SK-N-SH (cell line): ENCODE measurements at regions not wholly inside any gene's neighbourhood (a gene's known extent, or its start where the extent isn't known, plus 50 kb on each side); places are given as distances from the start of the nearest gene placed in this dataset.
"Not testable (repeated sequence)": the region's sequence is repeated elsewhere in the genome, so short reads cannot be mapped to it uniquely, and the experiment has no call there.

Experiments used
- CTCF ChIA-PET: fragments of 300-600, 350-600 bp; formaldehyde crosslinking; extraction: SDS; loops from one replicate; lab custom pipeline; 2021; lab: Yijun Ruan, JAX
- POLR2A ChIA-PET: fragments of 350-600 bp; sonication (Branson Sonifier 250); formaldehyde crosslinking; extraction: SDS; loops from one replicate; lab custom pipeline; 2020; ENCODE audit warnings: antibody characterized with exemption, inconsistent platforms; lab: Yijun Ruan, JAX
- DNase-seq: peaks from one replicate; pipeline ENCODE4 v3.0.0; 2012
- H2AFZ ChIP-seq: fragments of 200-600 bp; sonication (generic); 2 replicates; pipeline ENCODE4 v1.8.1; 2016; ENCODE audit warnings: antibody characterized with exemption, mild to moderate bottlenecking, low read depth
- H3F3A ChIP-seq: fragments of 200-600 bp; sonication (generic); replicated peaks from 2 replicates; pipeline ENCODE3; 2016; ENCODE audit warnings: antibody characterized with exemption, mild to moderate bottlenecking; ENCODE audit not compliant: insufficient read depth
- H3K27ac ChIP-seq, 2 experiments: fragments of 200-500 bp in 1 of 2; fragments of 200-600 bp in 1 of 2; sonication (Bioruptor generic) in 1 of 2; sonication (generic), shearing (Covaris generic) in 1 of 2; 2 replicates each; pipeline versions ENCODE4 v1.5.1 to v1.6.1; 2014 to 2016; ENCODE audit warnings: low read depth in 2 of 2, inconsistent platforms in 1 of 2, low read length in 1 of 2, mild to moderate bottlenecking in 1 of 2, mixed read lengths in 1 of 2
- H3K27me3 ChIP-seq: fragments of 200-600 bp; sonication (generic), shearing (Covaris generic); 2 replicates; pipeline ENCODE4 v1.6.1; 2016; ENCODE audit warnings: mixed run types; ENCODE audit not compliant: insufficient read depth
- H3K36me3 ChIP-seq, 2 experiments: fragments of 200-500 bp in 1 of 2; fragments of 200-600 bp in 1 of 2; sonication (Bioruptor generic) in 1 of 2; sonication (generic) in 1 of 2; replicated peaks in 1 of 2; 2 replicates each; pipeline versions ENCODE3 to v1.5.1; 2014 to 2016; ENCODE audit warnings: low read length in 1 of 2, mild to moderate bottlenecking in 1 of 2; ENCODE audit not compliant: insufficient read depth in 2 of 2, control insufficient read depth in 1 of 2
- H3K4me1 ChIP-seq, 2 experiments: fragments of 200-500 bp in 1 of 2; fragments of 200-600 bp in 1 of 2; sonication (Bioruptor generic) in 1 of 2; sonication (generic), shearing (Covaris generic) in 1 of 2; 2 replicates each; pipeline versions ENCODE4 v1.5.1 to v1.6.1; 2014 to 2016; ENCODE audit warnings: low read depth in 1 of 2, low read length in 1 of 2, mixed run types in 1 of 2; ENCODE audit not compliant: insufficient read depth in 2 of 2, control insufficient read depth in 1 of 2
- H3K4me2 ChIP-seq: fragments of 200-600 bp; sonication (generic), shearing (Covaris generic); 2 replicates; pipeline ENCODE4 v1.6.1; 2017; ENCODE audit warnings: mixed run types
- H3K4me3 ChIP-seq, 2 experiments: fragments of 200-500 bp in 1 of 2; fragments of 200-600 bp in 1 of 2; sonication (Bioruptor generic) in 1 of 2; sonication (generic), shearing (Covaris generic) in 1 of 2; 2 replicates each; pipeline versions ENCODE4 v1.5.1 to v1.8.1; 2014 to 2016; ENCODE audit warnings: low read depth in 2 of 2, inconsistent platforms in 1 of 2, low read length in 1 of 2, mild to moderate bottlenecking in 1 of 2, mixed read lengths in 1 of 2, moderate library complexity in 1 of 2
- H3K79me2 ChIP-seq: fragments of 200-600 bp; sonication (generic); 2 replicates; pipeline ENCODE4 v1.8.1; 2017; ENCODE audit warnings: mild to moderate bottlenecking; ENCODE audit not compliant: insufficient read depth
- H3K9ac ChIP-seq: fragments of 200-600 bp; sonication (generic); 2 replicates; pipeline ENCODE4 v1.6.1; 2017; ENCODE audit warnings: mixed run types
- H3K9me2 ChIP-seq: fragments of 200-600 bp; sonication (generic); 2 replicates; pipeline ENCODE4 v1.6.1; 2017; ENCODE audit warnings: mixed run types
- H3K9me3 ChIP-seq: fragments of 200-600 bp; sonication (generic); 2 replicates; pipeline ENCODE4 v1.6.1; 2017; ENCODE audit warnings: mixed run types, mild to moderate bottlenecking, moderate library complexity
- H4K20me1 ChIP-seq: fragments of 200-600 bp; sonication (generic); 2 replicates; pipeline ENCODE4 v1.6.1; 2017; ENCODE audit warnings: mild to moderate bottlenecking, mixed run types; ENCODE audit not compliant: insufficient read depth
- WGBS: methylation state at CpG from one replicate; pipeline ENCODE4 v1.1.6; 2017; ENCODE audit warnings: low lambda C conversion rate; 5-methylcytosine and 5-hydroxymethylcytosine counted together

DNA sequence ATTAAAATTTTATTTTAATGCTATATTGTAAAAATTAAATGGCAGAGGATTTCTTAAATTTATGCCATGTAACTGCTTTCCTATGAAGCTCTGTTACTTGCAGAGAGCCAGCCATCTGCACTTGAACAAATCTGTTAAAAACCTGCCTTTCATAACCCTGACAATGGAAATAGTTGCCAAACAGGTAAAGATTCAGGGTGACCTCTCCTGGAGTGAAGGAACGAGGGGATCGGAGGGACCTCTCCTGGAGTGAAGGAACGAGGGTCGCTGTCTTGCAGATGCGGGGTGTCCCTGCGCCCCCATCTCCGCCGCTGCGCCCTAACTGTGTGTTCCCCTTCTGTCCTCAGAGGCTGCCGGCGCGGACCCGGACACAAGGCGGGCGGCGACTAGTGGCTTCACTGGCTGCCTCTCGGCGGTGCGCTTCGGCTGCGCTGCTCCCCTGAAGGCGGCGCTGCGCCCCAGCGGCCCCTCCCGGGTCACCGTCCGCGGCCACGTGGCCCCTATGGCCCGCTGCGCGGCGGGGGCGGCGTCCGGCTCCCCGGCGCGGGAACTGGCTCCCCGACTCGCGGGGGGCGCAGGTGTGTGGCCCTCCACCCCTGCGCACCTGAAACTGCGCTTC is 295.9 kb upstream of the SPATA31A3 start:
- WGBS = no CpG with 5 or more reads among the region's 46 CpGs
- H3F3A ChIP-seq, H3K4me3 ChIP-seq, H3K4me1 ChIP-seq, H3K9ac ChIP-seq, CTCF ChIA-PET, H3K9me3 ChIP-seq, H3K4me2 ChIP-seq, H3K79me2 ChIP-seq, H3K36me3 ChIP-seq, H3K9me2 ChIP-seq, DNase-seq, POLR2A ChIA-PET, H2AFZ ChIP-seq, H3K27ac ChIP-seq, H3K27me3 ChIP-seq, H4K20me1 ChIP-seq: not testable (repeated sequence)

DNA sequence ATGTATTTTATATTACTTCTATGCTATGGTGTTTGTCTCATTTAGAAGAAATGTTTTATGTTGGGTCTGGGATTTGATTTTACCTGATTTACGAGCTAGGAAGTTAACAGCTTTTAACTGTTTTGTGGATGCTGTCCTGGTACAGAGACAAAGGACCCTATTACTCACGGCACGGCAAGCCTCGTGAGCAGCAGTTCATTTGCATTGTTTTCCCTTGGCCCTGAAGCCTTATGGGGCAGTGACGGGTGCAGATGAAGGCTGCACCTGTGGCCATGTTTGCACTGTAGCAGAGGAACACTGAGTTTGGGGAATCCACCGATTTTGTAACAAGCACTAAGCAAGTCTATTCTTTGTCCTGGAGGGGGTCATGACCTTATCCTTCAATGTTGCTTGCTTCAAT is 291.9 kb upstream of the SPATA31A3 start:
- CTCF ChIA-PET, H3K4me2 ChIP-seq, H3F3A ChIP-seq, H3K4me1 ChIP-seq, POLR2A ChIA-PET, H3K9me2 ChIP-seq, H3K27me3 ChIP-seq, H4K20me1 ChIP-seq, H3K4me3 ChIP-seq, H3K27ac ChIP-seq, H3K36me3 ChIP-seq, H3K9me3 ChIP-seq, H3K9ac ChIP-seq, H3K79me2 ChIP-seq, H2AFZ ChIP-seq, DNase-seq: not testable (repeated sequence)
- WGBS = no CpG with 5 or more reads among the region's 6 CpGs

DNA sequence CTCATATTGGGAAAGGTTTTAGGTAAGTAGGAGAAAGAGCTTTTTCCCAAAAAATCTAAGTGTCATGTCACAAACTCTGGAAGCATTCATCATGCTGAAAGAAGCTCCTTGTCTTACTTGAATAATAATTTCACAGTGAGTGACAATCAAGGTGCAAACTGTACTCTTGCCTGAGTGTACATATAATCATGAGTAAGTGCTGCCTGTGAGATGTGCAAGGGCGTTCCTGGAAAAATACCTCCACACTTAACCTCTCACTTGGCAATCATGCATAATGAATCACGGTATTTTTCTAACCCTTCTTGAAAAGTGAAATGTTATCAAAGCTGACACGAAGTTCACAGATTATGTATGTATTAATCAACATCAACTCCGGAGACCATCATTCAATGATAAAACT is 289.2 kb upstream of the SPATA31A3 start:
- H3K9me2 ChIP-seq, H3K4me1 ChIP-seq, H4K20me1 ChIP-seq, POLR2A ChIA-PET, H2AFZ ChIP-seq, H3K4me2 ChIP-seq, H3K9me3 ChIP-seq, H3F3A ChIP-seq, H3K9ac ChIP-seq, H3K36me3 ChIP-seq, CTCF ChIA-PET, H3K79me2 ChIP-seq, H3K27ac ChIP-seq, H3K27me3 ChIP-seq, H3K4me3 ChIP-seq, DNase-seq: not testable (repeated sequence)
- no CpG with 5 or more reads among the region's 4 CpGs for WGBS

DNA sequence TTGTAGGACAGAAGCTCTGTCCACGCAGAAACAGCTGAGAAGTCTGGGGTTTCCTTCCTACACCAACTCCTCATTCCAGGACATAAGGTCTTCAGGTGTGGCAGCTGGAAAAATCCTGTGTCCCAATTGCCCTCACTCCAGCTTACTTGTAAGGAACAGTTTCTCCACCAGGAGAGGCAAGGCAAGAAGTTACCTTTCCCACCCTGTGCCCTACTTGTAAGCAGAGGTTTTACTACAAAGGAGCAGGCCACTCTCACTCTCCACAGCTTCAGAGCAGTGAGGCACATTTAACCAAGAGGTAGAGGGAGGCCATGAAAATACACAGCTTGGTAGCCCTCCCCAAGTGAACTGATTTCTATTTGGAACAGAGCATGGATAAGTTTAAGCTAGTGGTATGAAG is 277.3 kb upstream of the SPATA31A3 start:
- WGBS = no CpG with 5 or more reads among the region's 1 CpG
- H3K79me2 ChIP-seq, CTCF ChIA-PET, H4K20me1 ChIP-seq, H3K9me3 ChIP-seq, H3K4me2 ChIP-seq, H3K27ac ChIP-seq, H3K9ac ChIP-seq, H3K4me3 ChIP-seq, H3K9me2 ChIP-seq, H3K4me1 ChIP-seq, DNase-seq, POLR2A ChIA-PET, H3F3A ChIP-seq, H2AFZ ChIP-seq, H3K27me3 ChIP-seq, H3K36me3 ChIP-seq: not testable (repeated sequence)

DNA sequence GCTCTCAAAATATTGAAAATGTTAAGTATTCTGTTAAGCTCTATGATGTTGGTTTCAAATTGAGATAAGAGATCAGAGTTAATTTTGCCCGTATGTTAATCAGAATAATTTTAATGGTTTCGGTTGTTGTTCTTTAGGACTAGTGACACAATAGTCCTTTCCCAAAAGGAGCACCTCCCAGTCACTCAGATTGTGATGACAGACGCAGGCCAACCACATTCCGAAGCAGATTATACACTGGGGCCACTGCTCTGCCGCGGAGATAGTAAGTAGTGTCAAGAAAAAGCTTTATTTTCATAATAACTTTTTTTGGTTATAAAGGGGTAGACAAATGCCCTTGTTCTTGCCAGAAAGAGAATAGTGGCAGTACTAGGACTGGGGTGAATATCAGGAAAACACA is 265.5 kb upstream of the SPATA31A3 start:
- H3K27me3 ChIP-seq, H3K79me2 ChIP-seq, H3K36me3 ChIP-seq, H3K9me2 ChIP-seq, H3K4me1 ChIP-seq, H3K4me2 ChIP-seq, H3K9me3 ChIP-seq, H3K4me3 ChIP-seq, H3K27ac ChIP-seq, H3F3A ChIP-seq, H4K20me1 ChIP-seq, CTCF ChIA-PET, POLR2A ChIA-PET, H3K9ac ChIP-seq, DNase-seq, H2AFZ ChIP-seq: not testable (repeated sequence)
- WGBS = no CpG with 5 or more reads among the region's 6 CpGs

DNA sequence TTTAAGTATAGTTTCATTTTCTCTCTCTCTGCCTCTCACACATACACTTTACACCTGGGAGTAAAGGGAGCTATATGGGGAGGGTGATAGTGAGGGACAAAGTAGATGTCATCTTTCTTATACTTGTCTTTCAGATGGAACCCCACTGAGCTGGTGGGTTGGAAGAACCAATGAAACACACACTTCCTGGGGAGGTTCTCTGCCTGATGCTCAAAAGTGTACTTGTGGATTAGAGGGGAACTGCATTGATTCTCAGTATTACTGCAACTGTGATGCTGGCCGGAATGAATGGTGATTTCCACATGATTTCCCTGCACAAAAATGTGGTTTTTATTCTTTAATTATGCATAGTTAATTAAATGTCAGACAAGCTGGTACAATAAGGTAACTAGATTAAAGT is 256.6 kb upstream of the SPATA31A3 start:
- H2AFZ ChIP-seq, CTCF ChIA-PET, H3F3A ChIP-seq, H3K9me3 ChIP-seq, H3K27ac ChIP-seq, H3K4me3 ChIP-seq, H4K20me1 ChIP-seq, H3K4me1 ChIP-seq, DNase-seq, H3K9me2 ChIP-seq, H3K79me2 ChIP-seq, H3K4me2 ChIP-seq, H3K27me3 ChIP-seq, H3K36me3 ChIP-seq, POLR2A ChIA-PET, H3K9ac ChIP-seq: not testable (repeated sequence)
- no CpG with 5 or more reads among the region's 1 CpG for whole genome bisulfite sequencing

DNA sequence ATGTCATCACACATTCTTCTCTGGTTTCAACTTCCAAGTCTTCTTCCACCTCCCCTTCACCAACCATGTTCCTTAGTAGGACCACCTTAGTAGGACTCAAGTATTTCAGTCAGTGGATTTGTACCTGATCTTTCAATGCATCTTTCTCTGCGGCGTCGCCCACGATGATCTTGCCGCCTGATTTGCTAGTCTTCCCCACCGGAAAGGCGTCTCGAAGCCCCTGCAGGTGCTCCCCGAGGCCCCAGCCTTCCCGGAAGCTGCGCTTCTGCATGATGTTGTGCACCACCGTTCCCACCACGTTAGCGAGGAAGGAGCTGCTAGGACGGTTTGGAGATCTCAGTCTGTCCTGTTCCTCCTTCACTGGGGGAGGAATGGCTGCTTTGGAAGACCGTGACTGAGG is 219.7 kb upstream of the SPATA31A3 start:
- H4K20me1 ChIP-seq, H3K79me2 ChIP-seq, H2AFZ ChIP-seq, H3K27ac ChIP-seq, H3K9me2 ChIP-seq, H3K27me3 ChIP-seq, H3K4me3 ChIP-seq, DNase-seq, H3K9ac ChIP-seq, POLR2A ChIA-PET, CTCF ChIA-PET, H3K9me3 ChIP-seq, H3F3A ChIP-seq, H3K4me2 ChIP-seq, H3K36me3 ChIP-seq, H3K4me1 ChIP-seq: not testable (repeated sequence)
- WGBS = 43% methylated on average over 11 of the region's 16 CpGs
